ENCODE measurements at regions not wholly inside any gene's neighbourhood (a gene's known extent, or its start where the extent isn't known, plus 50 kb on each side); places are given as distances from the start of the nearest gene placed in this dataset.

DNA sequence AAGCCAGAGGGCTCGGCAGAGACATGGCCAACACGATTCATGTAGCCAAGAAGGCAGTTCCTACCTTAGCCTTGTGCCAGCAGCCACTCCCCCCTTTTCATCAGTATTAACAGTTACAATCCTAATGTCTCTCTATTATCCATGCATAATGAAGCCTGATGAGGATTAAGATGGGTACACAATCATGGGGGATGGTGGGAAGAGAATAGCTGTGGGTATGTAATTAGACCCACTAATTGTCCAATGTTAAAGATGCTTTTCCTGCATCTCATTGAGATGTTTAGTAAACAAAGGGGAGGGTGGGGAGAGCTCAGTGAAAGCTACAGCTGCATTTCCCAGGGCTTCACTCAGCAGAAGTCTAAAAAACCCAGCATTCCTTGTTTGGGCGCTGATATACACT is 70.4 kb upstream of the CMKLR1 start:
- Histone ChIP-seq H3K4me1 (ENCODE audit: insufficient read depth, low read length, poor library complexity, severe bottlenecking) (no peaks in the 10 kb centered on the region), H3K4me3 (ENCODE audit: low read length, poor library complexity, severe bottlenecking) (no peak overlapping the region), H3K79me2 (ENCODE audit: insufficient read depth, low read length) (no peaks in the 10 kb centered on the region), H3K9me3 (ENCODE audit: insufficient read depth, low read depth, low read length) (peaks cover 4% of the 10 kb centered on the region; the same call in 1 of the 2 replicates), H3K27me3 (ENCODE audit: insufficient read depth, low read length, poor library complexity, severe bottlenecking) (no peaks in the 10 kb centered on the region), H3K36me3 (ENCODE audit: insufficient read depth, low read length) (no peaks in the 10 kb centered on the region), H2AFZ (ENCODE audit: low read length) (no peak overlapping the region), H3K9me2 (replicated peaks; ENCODE audit: low read depth, low read length) (no peaks in the 10 kb centered on the region), H3F3A (ENCODE audit: low read depth) (no peaks in the 10 kb centered on the region), H4K20me1 (ENCODE audit: insufficient read depth, low read length, poor library complexity, severe bottlenecking) (no peaks in the 10 kb centered on the region), H3K9ac (ENCODE audit: low read depth, low read length, poor library complexity, severe bottlenecking) (no peak overlapping the region), H3K4me2 (ENCODE audit: low read depth, low read length, poor library complexity, severe bottlenecking) (no peak overlapping the region)
- TF ChIP-seq EZH2phosphoT487 (IDR thresholded peaks at IDR 0.05; ENCODE audit: borderline replicate concordance) (no peak), CTCF (conservative IDR thresholded peaks at IDR 0.05; ENCODE audit: low read length) (no peak)

- no peaks in the 10 kb centered on the region for H3K4me1 ChIP-seq (ENCODE audit: insufficient read depth, low read length, poor library complexity, severe bottlenecking)
- H4K20me1 ChIP-seq (ENCODE audit: insufficient read depth, low read length, poor library complexity, severe bottlenecking): no peaks in the 10 kb centered on the region
- H3K36me3 ChIP-seq (ENCODE audit: insufficient read depth, low read length): no peaks in the 10 kb centered on the region
- no peak overlapping the region for H3K9ac ChIP-seq (ENCODE audit: low read depth, low read length, poor library complexity, severe bottlenecking)
- peaks cover 4% of the 10 kb centered on the region; the same call in 1 of the 2 replicates for H3K9me3 ChIP-seq (ENCODE audit: insufficient read depth, low read depth, low read length)
- no peaks in the 10 kb centered on the region for H3F3A ChIP-seq (ENCODE audit: low read depth)
- no peaks in the 10 kb centered on the region for H3K9me2 ChIP-seq (replicated peaks; ENCODE audit: low read depth, low read length)
- H2AFZ ChIP-seq (ENCODE audit: low read length): no peak overlapping the region
- H3K4me2 ChIP-seq (ENCODE audit: low read depth, low read length, poor library complexity, severe bottlenecking): no peak overlapping the region
- H3K79me2 ChIP-seq (ENCODE audit: insufficient read depth, low read length): no peaks in the 10 kb centered on the region
- H3K4me3 ChIP-seq (ENCODE audit: low read length, poor library complexity, severe bottlenecking): no peak overlapping the region
- TF ChIP-seq EZH2phosphoT487 (IDR thresholded peaks at IDR 0.05; ENCODE audit: borderline replicate concordance): no peak
- no peak for TF ChIP-seq CTCF (conservative IDR thresholded peaks at IDR 0.05; ENCODE audit: low read length)
- H3K27me3 ChIP-seq (ENCODE audit: insufficient read depth, low read length, poor library complexity, severe bottlenecking): no peaks in the 10 kb centered on the region
Measured at GRCh38 chr12:108403952-108404351, 64.8 kb upstream of the CMKLR1 start.

DNA sequence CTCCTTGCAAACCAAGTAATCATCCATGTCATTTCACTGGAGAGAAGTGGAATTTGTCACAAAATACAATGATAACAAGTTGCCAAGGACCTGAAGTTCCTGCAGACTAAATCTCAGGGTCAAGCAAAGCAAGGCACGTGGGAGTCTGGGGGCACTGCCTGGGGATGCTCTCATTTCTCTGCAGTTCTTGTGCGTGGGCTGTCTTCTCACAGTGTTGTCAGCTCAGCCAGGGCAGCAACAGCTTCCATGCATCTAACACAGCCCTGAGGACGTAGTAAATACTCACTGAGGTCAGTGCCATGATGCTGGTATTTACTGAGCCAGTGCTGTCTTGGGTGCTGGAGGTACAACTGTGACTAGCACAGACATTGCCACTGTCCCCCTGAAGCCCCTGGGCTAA is 62.9 kb upstream of the CMKLR1 start:
- H3F3A ChIP-seq (ENCODE audit: low read depth): no peaks in the 10 kb centered on the region
- TF ChIP-seq EZH2phosphoT487 (IDR thresholded peaks at IDR 0.05; ENCODE audit: borderline replicate concordance) (no peak), CTCF (conservative IDR thresholded peaks at IDR 0.05; ENCODE audit: low read length) (no peak)

More for the DNA sequence above, 62.9 kb upstream of the CMKLR1 start:
- Histone ChIP-seq H3K4me3 (ENCODE audit: low read length, poor library complexity, severe bottlenecking) (no peak overlapping the region), H4K20me1 (ENCODE audit: insufficient read depth, low read length, poor library complexity, severe bottlenecking) (no peaks in the 10 kb centered on the region), H2AFZ (ENCODE audit: low read length) (no peak overlapping the region), H3K9me2 (replicated peaks; ENCODE audit: low read depth, low read length) (no peaks in the 10 kb centered on the region), H3K4me1 (ENCODE audit: insufficient read depth, low read length, poor library complexity, severe bottlenecking) (no peaks in the 10 kb centered on the region), H3K27me3 (ENCODE audit: insufficient read depth, low read length, poor library complexity, severe bottlenecking) (no peaks in the 10 kb centered on the region), H3K79me2 (ENCODE audit: insufficient read depth, low read length) (no peaks in the 10 kb centered on the region), H3K36me3 (ENCODE audit: insufficient read depth, low read length) (no peaks in the 10 kb centered on the region), H3K9ac (ENCODE audit: low read depth, low read length, poor library complexity, severe bottlenecking) (no peak overlapping the region), H3K9me3 (ENCODE audit: insufficient read depth, low read depth, low read length) (peaks cover 4% of the 10 kb centered on the region; the same call in 1 of the 2 replicates), H3K4me2 (ENCODE audit: low read depth, low read length, poor library complexity, severe bottlenecking) (no peak overlapping the region)

Measured in Loucy (cell line).